ENCODE measurements at regions not wholly inside any gene's neighbourhood (a gene's known extent, or its start where the extent isn't known, plus 50 kb on each side); places are given as distances from the start of the nearest gene placed in this dataset.

- intact Hi-C loops (cut with micrococcal nuclease): no loop called here
Measured at GRCh38 chr10:2744547-2745200, 322.7 kb upstream of the PFKP start.

GRCh38 chr10:2734603-2735002 is 332.7 kb upstream of the PFKP start:
- intact Hi-C loops (cut with micrococcal nuclease): no loop called here

- intact Hi-C loops (cut with micrococcal nuclease): no loop called here
Measured at GRCh38 chr10:2733278-2733963, 333.9 kb upstream of the PFKP start.

GRCh38 chr10:2731940-2732339 is 335.4 kb upstream of the PFKP start:
- intact Hi-C loops (cut with micrococcal nuclease): no loop called here

- intact Hi-C loops (cut with micrococcal nuclease): no loop called here
Measured at GRCh38 chr10:2729197-2729596, 338.2 kb upstream of the PFKP start.

GRCh38 chr10:2728087-2728486 is 339.3 kb upstream of the PFKP start:
- intact Hi-C loops (cut with micrococcal nuclease): no loop called here

- intact Hi-C loops (cut with micrococcal nuclease): no loop called here
Measured at GRCh38 chr10:2716596-2716995, 350.8 kb upstream of the PFKP start.

- intact Hi-C loops (cut with micrococcal nuclease): no loop called here
Measured at GRCh38 chr10:2714597-2714996, 352.8 kb upstream of the PFKP start.

- intact Hi-C loops (cut with micrococcal nuclease): no loop called here
Measured at GRCh38 chr10:2703953-2704352, 363.4 kb upstream of the PFKP start.

GRCh38 chr10:2701802-2702201 is 365.5 kb upstream of the PFKP start:
- intact Hi-C loops (cut with micrococcal nuclease): no loop called here

GRCh38 chr10:2700626-2701305 is 366.6 kb upstream of the PFKP start:
- intact Hi-C loops (cut with micrococcal nuclease): no loop called here

- intact Hi-C loops (cut with micrococcal nuclease): no loop called here
Measured at GRCh38 chr10:2688958-2689357, 378.4 kb upstream of the PFKP start.

- intact Hi-C loops (cut with micrococcal nuclease): no loop called here
Measured at GRCh38 chr10:2686691-2687090, 380.7 kb upstream of the PFKP start.

GRCh38 chr10:2682491-2682890 is 384.9 kb upstream of the PFKP start:
- intact Hi-C loops (cut with micrococcal nuclease): no loop called here

GRCh38 chr10:2681891-2682290 is 385.5 kb upstream of the PFKP start:
- intact Hi-C loops (cut with micrococcal nuclease): no loop called here

- intact Hi-C loops (cut with micrococcal nuclease): no loop called here
Measured at GRCh38 chr10:2680821-2681220, 386.5 kb upstream of the PFKP start.

- intact Hi-C loops (cut with micrococcal nuclease): no loop called here
Measured at GRCh38 chr10:2679646-2680045, 387.7 kb upstream of the PFKP start.

- intact Hi-C loops (cut with micrococcal nuclease): no loop called here
Measured at GRCh38 chr10:2676455-2676854, 390.9 kb upstream of the PFKP start.

GRCh38 chr10:2674451-2674850 is 392.9 kb upstream of the PFKP start:
- intact Hi-C loops (cut with micrococcal nuclease): no loop called here

GRCh38 chr10:2670864-2671263 is 396.5 kb upstream of the PFKP start:
- intact Hi-C loops (cut with micrococcal nuclease): no loop called here

GRCh38 chr10:2665772-2666171 is 401.6 kb upstream of the PFKP start:
- intact Hi-C loops (cut with micrococcal nuclease): no loop called here

- intact Hi-C loops (cut with micrococcal nuclease): no loop called here
Measured at GRCh38 chr10:2660276-2660675, 407.1 kb upstream of the PFKP start.

Data from T-helper 1 cell treated with Interleukin-12 subunit alpha and Interleukin-12 subunit beta and Interleukin-4 antibody, amounts not matched to agents 30 ng/mL and 1 ng/mL, for 36 hours (primary cell).